GM12875 (cell line): ENCODE measurements at regions not wholly inside any gene's neighbourhood (a gene's known extent, or its start where the extent isn't known, plus 50 kb on each side); places are given as distances from the start of the nearest gene placed in this dataset.

ENCODE experiments used
- H3K4me3 ChIP-seq: one replicate; pipeline ENCODE4 v1.5.1; 2011; ENCODE audit warnings: low read depth, low read length, control low read depth
- TF ChIP-seq, protein P1 (sequence below): IDR thresholded peaks from 2 replicates; pipeline ENCODE4 v1.5.1; 2011; ENCODE audit warnings: low read depth, mild to moderate bottlenecking, control low read depth, inconsistent platforms, low read length, moderate library complexity, borderline replicate concordance; ENCODE audit not compliant: insufficient read depth

DNA sequence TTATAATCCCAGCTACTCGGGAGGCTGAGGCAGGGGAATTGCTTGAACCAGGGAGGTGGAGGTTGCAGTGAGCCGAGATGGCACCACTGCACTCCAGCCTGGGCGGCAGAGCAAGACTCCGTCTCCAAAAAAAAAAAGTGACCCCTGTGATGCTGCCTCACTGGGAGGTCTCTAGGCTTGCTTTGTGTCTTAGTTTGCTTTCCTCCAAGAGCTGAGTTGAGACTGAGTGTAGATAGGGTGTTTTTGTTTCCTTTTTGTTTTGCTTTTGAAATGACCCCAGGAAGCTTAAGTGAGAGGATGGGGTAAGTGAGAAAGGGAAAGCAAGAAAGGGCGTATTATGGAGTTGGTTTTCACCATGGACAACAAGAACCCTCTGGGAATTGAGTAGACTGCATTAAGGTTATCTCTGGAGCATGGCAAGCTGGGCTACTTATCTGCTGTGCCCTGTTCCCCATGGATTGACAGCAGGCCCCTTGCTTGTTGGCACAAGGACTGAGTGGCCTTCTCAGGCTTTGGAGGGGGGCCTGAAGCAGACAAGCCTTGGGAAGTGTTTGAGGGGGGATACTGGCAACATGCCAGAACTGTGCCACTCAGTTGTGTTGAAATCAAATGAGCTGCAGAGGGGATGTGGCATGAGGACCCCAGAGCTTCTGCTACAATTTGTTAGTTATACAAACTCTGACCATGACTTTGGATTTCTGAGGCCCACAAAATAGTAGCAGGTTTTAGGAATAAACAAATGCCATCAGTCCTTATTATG, 300.6 kb upstream of the C11orf87 start:
- TF ChIP-seq, protein P1, sequence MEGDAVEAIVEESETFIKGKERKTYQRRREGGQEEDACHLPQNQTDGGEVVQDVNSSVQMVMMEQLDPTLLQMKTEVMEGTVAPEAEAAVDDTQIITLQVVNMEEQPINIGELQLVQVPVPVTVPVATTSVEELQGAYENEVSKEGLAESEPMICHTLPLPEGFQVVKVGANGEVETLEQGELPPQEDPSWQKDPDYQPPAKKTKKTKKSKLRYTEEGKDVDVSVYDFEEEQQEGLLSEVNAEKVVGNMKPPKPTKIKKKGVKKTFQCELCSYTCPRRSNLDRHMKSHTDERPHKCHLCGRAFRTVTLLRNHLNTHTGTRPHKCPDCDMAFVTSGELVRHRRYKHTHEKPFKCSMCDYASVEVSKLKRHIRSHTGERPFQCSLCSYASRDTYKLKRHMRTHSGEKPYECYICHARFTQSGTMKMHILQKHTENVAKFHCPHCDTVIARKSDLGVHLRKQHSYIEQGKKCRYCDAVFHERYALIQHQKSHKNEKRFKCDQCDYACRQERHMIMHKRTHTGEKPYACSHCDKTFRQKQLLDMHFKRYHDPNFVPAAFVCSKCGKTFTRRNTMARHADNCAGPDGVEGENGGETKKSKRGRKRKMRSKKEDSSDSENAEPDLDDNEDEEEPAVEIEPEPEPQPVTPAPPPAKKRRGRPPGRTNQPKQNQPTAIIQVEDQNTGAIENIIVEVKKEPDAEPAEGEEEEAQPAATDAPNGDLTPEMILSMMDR = no peak
- no peak overlapping the region for H3K4me3 ChIP-seq

DNA sequence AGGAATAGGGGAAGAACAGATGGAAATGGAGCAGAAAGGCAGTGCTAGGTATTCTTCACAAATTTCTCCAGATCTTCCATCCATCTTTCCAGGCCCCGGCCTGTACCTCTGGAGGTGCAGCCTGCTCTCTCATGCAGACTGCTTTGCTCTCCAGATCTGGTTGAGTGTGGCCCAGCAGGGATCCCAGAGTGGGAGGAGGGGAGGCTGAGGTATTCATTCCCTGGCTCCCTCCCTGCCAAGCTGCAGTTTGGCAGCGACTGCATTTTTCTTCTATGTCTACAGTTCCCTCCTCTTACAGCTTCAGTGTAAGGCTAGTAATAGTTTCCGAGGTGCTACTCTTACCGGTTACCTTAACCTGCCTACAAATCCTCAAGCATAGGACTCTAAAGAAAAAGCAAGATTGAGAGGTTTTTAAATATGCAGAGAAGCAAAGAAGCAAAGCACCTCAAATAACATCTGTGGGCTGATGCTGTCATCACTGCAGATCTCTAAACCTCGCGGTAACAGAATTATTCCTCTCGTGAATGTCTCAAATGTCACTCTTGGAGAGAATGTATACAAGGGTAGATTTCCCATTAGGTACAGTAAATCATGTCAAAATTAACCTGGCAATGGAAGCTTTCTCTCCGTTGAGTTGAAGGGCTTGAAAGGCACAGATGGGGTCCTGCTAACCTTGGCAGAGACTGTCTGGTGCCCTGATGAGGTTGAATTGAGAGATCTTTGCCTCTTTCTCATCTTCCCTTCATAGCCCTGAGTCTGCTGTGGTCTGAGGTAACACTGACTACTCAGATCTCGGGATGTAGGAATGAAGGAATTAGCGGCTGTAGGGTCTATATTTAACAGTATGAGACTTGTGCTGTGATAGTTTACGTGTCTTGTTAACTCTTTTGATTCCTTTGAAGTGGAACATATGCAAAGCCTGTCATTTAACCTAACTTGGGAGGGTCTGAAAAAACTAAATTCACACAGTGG, 297.9 kb upstream of the C11orf87 start:
- TF ChIP-seq, protein P1 = no peak
- H3K4me3 ChIP-seq = no peak overlapping the region

DNA sequence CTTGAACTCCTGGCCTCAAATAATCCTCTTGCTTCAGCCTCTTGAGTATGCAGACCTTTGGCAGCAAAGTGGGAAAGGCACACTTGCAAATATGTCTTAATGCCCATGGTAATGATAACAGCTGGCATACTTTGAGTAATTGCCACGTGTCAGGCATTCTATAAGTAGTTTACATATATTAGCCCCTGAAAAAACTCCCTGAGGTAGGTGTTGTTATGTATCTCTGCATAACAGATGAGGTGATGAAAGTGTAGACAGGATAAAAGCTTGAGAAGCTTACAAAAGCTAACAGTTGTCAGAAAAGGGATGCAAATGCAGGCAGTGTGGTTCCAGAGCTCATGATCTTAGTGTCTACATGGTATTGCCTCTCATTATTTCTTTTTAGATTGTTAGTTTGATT, 291.1 kb upstream of the C11orf87 start:
- no peak overlapping the region for H3K4me3 ChIP-seq
- TF ChIP-seq, protein P1 = no peak

DNA sequence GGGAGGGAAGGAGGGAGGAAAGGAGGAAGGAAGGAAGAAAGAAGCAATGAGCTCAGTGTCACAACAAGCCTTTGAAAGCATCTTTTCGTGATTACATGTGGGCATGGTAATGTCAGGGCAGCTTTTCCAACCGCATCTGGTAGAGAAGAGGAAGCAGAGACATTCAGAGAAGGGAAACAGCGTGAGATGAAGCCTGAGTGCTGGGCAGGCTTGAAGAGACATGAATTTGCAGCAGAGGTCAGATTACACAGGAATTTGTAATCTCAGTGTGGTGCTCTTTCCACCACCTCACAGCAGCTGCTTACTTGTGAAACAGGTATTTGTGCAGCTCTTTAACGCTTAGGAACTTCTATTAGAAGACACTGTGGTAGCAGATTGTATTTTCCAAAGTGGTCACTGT, 289.5 kb upstream of the C11orf87 start:
- TF ChIP-seq, protein P1 = no peak
- no peak overlapping the region for H3K4me3 ChIP-seq

DNA sequence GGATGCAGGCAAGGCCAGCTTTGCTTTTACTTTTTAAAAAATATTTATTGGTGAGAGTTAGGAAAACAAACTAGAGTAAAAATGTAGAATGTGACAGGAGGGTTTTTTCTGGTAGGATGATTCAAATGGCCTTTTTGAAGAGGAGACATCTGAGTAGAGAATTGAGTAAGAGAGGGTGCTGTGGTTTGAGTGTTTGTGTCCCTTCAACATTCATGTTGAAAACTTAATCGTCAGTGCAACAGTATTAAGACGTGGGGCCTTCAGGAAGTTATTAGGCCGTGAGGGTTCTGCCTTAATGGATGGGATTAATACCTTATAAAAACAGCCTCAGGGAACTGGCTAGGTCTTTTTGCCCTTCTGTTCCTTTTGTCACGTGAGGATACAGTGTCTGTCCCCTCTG, 288.8 kb upstream of the C11orf87 start:
- TF ChIP-seq, protein P1 = no peak
- no peak overlapping the region for H3K4me3 ChIP-seq

DNA sequence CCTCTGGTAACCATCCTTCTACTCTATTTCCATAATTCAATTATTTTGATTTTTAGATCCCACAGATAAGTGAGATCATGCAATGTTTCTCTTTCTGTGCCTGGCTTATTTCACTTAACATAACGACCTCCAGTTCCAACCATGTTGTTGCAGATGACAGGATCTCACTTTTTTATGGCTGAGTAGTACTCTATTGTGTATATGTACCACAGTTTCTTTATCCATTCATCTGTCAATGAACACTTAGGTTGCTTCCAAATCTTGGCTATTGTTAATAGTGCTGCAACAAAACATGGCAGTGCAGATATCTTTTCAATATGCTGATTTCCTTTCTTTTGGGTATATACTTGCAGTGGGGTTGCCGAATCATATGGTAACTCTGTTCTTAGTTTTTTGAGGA, 286.4 kb upstream of the C11orf87 start:
- TF ChIP-seq, protein P1 = no peak
- no peak overlapping the region for H3K4me3 ChIP-seq

DNA sequence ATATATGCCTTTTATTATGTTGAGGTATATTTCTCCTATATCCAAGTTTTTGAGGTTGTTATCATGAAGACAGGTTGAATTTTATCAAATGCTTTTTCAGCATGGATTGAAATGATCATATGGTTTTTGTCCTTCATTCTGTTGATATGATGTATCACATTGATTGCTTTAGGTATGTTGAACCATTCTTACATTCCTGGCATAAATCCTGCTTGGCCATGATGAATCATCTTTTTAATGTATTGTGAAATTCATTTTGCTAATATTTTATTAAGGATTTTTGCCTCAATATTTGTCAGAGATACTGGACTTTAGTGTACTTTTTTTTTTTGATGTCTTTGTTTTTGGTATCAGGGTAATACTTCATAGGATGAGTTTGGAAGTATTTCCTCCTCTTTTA, 283.8 kb upstream of the C11orf87 start:
- no peak overlapping the region for H3K4me3 ChIP-seq
- TF ChIP-seq, protein P1 = no peak
